HepG2 (cell line): ENCODE measurements at regions not wholly inside any gene's neighbourhood (a gene's known extent, or its start where the extent isn't known, plus 50 kb on each side); places are given as distances from the start of the nearest gene placed in this dataset.
A peak's percentile ranks its signal among the peaks of the same experiment; 100 is the strongest.
"Not testable (repeated sequence)": the region's sequence is repeated elsewhere in the genome, so short reads cannot be mapped to it uniquely, and the experiment has no call there.

Experiments
- ATAC-seq: fragments of 200-7000 bp; cut with Tn5 transposase; 3 replicates; pipeline ENCODE4 v1.9.1; 2020; ENCODE audit warnings: mild to moderate bottlenecking, moderate library complexity
- BruUV-seq: library from RNA; stranded (reverse); fragments of 400-500 nt; replicated peaks from 2 replicates; lab custom pipeline; 2021; lab: Mats Ljungman, UMichigan
- CTCF ChIA-PET: fragments of 300-600 bp; formaldehyde crosslinking; extraction: SDS; loops from one replicate; lab custom pipeline; 2021; ENCODE audit warnings: low total read pairs, inconsistent platforms, low intra/inter-chr PET ratio; lab: Yijun Ruan, JAX
- POLR2A ChIA-PET: fragments of 350-600 bp; sonication (Branson Sonifier 250); formaldehyde crosslinking; loops from one replicate; lab custom pipeline; 2020; ENCODE audit warnings: antibody characterized with exemption, inconsistent platforms; lab: Yijun Ruan, JAX
- DNase-seq: peaks from one replicate; pipeline ENCODE4 v3.0.0-alpha.2; 2015; ENCODE audit warnings: low spot score
- FAIRE-seq: peaks from 3 replicates; lab custom pipeline; 2011; peaks lifted over from hg19 to GRCh38; lab: Jason Lieb, UNC
- H2AFZ ChIP-seq: one replicate; pipeline ENCODE4 v1.6.1; 2011; ENCODE audit warnings: low read length, inconsistent platforms
- H3K27ac ChIP-seq: fragments of 300-600 bp; 3 replicates; pipeline ENCODE4 v1.8.0; 2011; ENCODE audit warnings: mixed run types, mild to moderate bottlenecking, mixed read lengths, low read length, inconsistent platforms; ENCODE audit not compliant: insufficient read depth; ENCODE audit errors: extremely low read length
- H3K27me3 ChIP-seq, 2 experiments: fragments of 200-600 bp in 1 of 2; 2 replicates in 1 of 2; 3 replicates in 1 of 2; pipeline versions ENCODE4 v1.6.0 to v1.8.0; 2011; ENCODE audit warnings: low read length in 2 of 2, mild to moderate bottlenecking in 2 of 2, moderate library complexity in 2 of 2, inconsistent platforms in 1 of 2; ENCODE audit not compliant: insufficient read depth in 2 of 2, control insufficient read depth in 1 of 2
- H3K36me3 ChIP-seq, 2 experiments: fragments of 200-600 bp in 1 of 2; replicated peaks in 1 of 2; 2 replicates in 1 of 2; 3 replicates in 1 of 2; pipeline versions ENCODE4 v1.5.1 to v1.8.0; 2011; ENCODE audit warnings: low read length in 2 of 2, inconsistent platforms in 1 of 2; ENCODE audit not compliant: insufficient read depth in 2 of 2, control insufficient read depth in 1 of 2
- H3K4me1 ChIP-seq: 2 replicates; pipeline ENCODE4 v1.5.1; 2012; ENCODE audit warnings: low read length, inconsistent platforms; ENCODE audit not compliant: insufficient read depth
- H3K4me2 ChIP-seq: 2 replicates; pipeline ENCODE4 v1.6.0; 2011; ENCODE audit warnings: low read depth, low read length, inconsistent platforms
- H3K4me3 ChIP-seq, 3 experiments: fragments of 200-600 bp in 1 of 3; sonication (generic), shearing (Covaris generic) in 1 of 3; replicated peaks in 1 of 3; 2 replicates each; pipeline ENCODE4 v1.5.1; 2011 to 2016; ENCODE audit warnings: low read length in 3 of 3, inconsistent platforms in 2 of 3, low read depth in 2 of 3, mild to moderate bottlenecking in 2 of 3, control low read depth in 1 of 3, mixed read lengths in 1 of 3; ENCODE audit not compliant: insufficient read depth in 1 of 3
- H3K79me2 ChIP-seq: one replicate; pipeline ENCODE4 v1.6.1; 2011; ENCODE audit warnings: low read length, inconsistent platforms; ENCODE audit not compliant: insufficient read depth
- H3K9ac ChIP-seq: 2 replicates; pipeline ENCODE4 v1.6.0; 2011; ENCODE audit warnings: mild to moderate bottlenecking, low read depth, low read length, inconsistent platforms; ENCODE audit not compliant: insufficient read depth
- H3K9me3 ChIP-seq: 2 replicates; pipeline ENCODE4 v1.5.1; 2012; ENCODE audit warnings: mild to moderate bottlenecking, low read length
- H4K20me1 ChIP-seq: 2 replicates; pipeline ENCODE4 v1.6.0; 2011; ENCODE audit warnings: inconsistent platforms, mild to moderate bottlenecking, low read length, moderate library complexity; ENCODE audit not compliant: insufficient read depth
- ARNT2 ChIP-seq: sonication (generic); formaldehyde crosslinking; IDR thresholded peaks from 2 replicates; pipeline ENCODE4 v1.8.0; 2022; ENCODE audit warnings: mild to moderate bottlenecking, low read depth, missing genetic modification reagents, moderate library complexity
- ATF7 ChIP-seq, 2 experiments: fragments of 450-650 bp in 1 of 2; sonication (generic) in 1 of 2; formaldehyde crosslinking in 1 of 2; IDR thresholded peaks; 2 replicates each; pipeline versions ENCODE4 v1.4.0 to v1.6.1; 2016 to 2020; ENCODE audit warnings: antibody characterized with exemption in 1 of 2, mild to moderate bottlenecking in 1 of 2, missing genetic modification reagents in 1 of 2
- CENPBD1 ChIP-seq: sonication (generic); formaldehyde crosslinking; IDR thresholded peaks from 2 replicates; pipeline ENCODE4 v1.8.0; 2022; ENCODE audit warnings: missing genetic modification reagents, low read depth, mild to moderate bottlenecking, borderline replicate concordance
- CREB1 ChIP-seq, 2 experiments: fragments of 450-650 bp in 1 of 2; IDR thresholded peaks; 2 replicates each; pipeline ENCODE4 v1.6.1; 2016 to 2017; ENCODE audit warnings: control low read depth in 1 of 2, mild to moderate bottlenecking in 1 of 2, missing compliant biosample characterization in 1 of 2, missing genetic modification characterization in 1 of 2
- CSRNP1 ChIP-seq: sonication (generic); formaldehyde crosslinking; IDR thresholded peaks from 2 replicates; pipeline ENCODE4 v1.8.1; 2023; ENCODE audit warnings: mild to moderate bottlenecking, missing genetic modification reagents
- DMTF1 ChIP-seq: sonication (generic); formaldehyde crosslinking; IDR thresholded peaks from 2 replicates; pipeline ENCODE4 v1.4.0; 2020; ENCODE audit warnings: mild to moderate bottlenecking, missing genetic modification reagents
- EED ChIP-seq: sonication (generic); formaldehyde crosslinking; IDR thresholded peaks from 2 replicates; pipeline ENCODE4 v1.5.0; 2020; ENCODE audit warnings: mild to moderate bottlenecking, missing genetic modification reagents
- JDP2 ChIP-seq: sonication (generic); formaldehyde crosslinking; IDR thresholded peaks from 2 replicates; pipeline ENCODE4 v1.8.1; 2022; ENCODE audit warnings: missing genetic modification reagents, borderline replicate concordance
- PITX1 ChIP-seq: sonication (generic); formaldehyde crosslinking; IDR thresholded peaks from 2 replicates; pipeline ENCODE4 v1.5.1; 2020; ENCODE audit warnings: mild to moderate bottlenecking, missing genetic modification reagents
- PREB ChIP-seq: sonication (generic); formaldehyde crosslinking; IDR thresholded peaks from 2 replicates; pipeline ENCODE4 v1.4.0; 2020; ENCODE audit warnings: missing genetic modification reagents
- SATB2 ChIP-seq: sonication (generic); formaldehyde crosslinking; IDR thresholded peaks from 2 replicates; pipeline ENCODE4 v1.5.0; 2020; ENCODE audit warnings: missing genetic modification reagents
- ZBTB42 ChIP-seq: sonication (generic); formaldehyde crosslinking; IDR thresholded peaks from 2 replicates; pipeline ENCODE4 v1.5.0; 2020; ENCODE audit warnings: mild to moderate bottlenecking, missing genetic modification reagents
- ZNF549 ChIP-seq: sonication (generic); formaldehyde crosslinking; IDR thresholded peaks from 2 replicates; pipeline ENCODE4 v1.5.0; 2020; ENCODE audit warnings: missing genetic modification reagents
- ZSCAN20 ChIP-seq: sonication (generic); formaldehyde crosslinking; IDR thresholded peaks from 2 replicates; pipeline ENCODE4 v1.4.0; 2020; ENCODE audit warnings: missing genetic modification reagents, mild to moderate bottlenecking, borderline replicate concordance
- ZSCAN22 ChIP-seq: sonication (generic); formaldehyde crosslinking; IDR thresholded peaks from 2 replicates; pipeline ENCODE4 v1.4.0; 2020; ENCODE audit warnings: mild to moderate bottlenecking, missing genetic modification reagents
- WGBS: methylation state at CpG from one replicate; pipeline ENCODE4 v1.1.6; 2017; ENCODE audit warnings: low lambda C conversion rate; 5-methylcytosine and 5-hydroxymethylcytosine counted together
- in situ Hi-C: cut with HindIII; loops from 2 replicates; pipeline ENCODE4 v1.10.0; 2017; ENCODE audit warnings: low pct_unique_long_range_greater_than_20kb; ENCODE audit not compliant: extremely low pct_ligation_motif_present
- intact Hi-C: fragments of 100-400 bp; cut with micrococcal nuclease; formaldehyde crosslinking; loops from one replicate; pipeline ENCODE4 v1.10.0; 2022; ENCODE audit not compliant: unreplicated experiment

GRCh38 chr6:170192101-170192500 lies 98.8 kb downstream of the DLL1 start:
- not testable (repeated sequence) for BruUV-seq, FAIRE-seq

GRCh38 chr6:170190046-170190445 lies 100.8 kb downstream of the DLL1 start:
- Histone ChIP-seq H3K4me2 (no peak overlapping the region), H3K36me3 (no peaks in the 10 kb centered on the region), H3K27me3 (peaks cover 20 to 68% of the 10 kb centered on the region in 2 experiments), H3K9me3 (no peaks in the 10 kb centered on the region), H3K9ac (no peak overlapping the region), H4K20me1 (no peaks in the 10 kb centered on the region), H3K27ac (no peak overlapping the region), H3K4me1 (no peaks in the 10 kb centered on the region), H3K4me3 (no peak overlapping the region), H2AFZ (no peak overlapping the region), H3K79me2 (no peaks in the 10 kb centered on the region)
- in situ Hi-C loops (no loop called here), intact Hi-C loops (no loop called here)
- BruUV-seq = no TSS peak
- ATAC-seq (no peak), DNase-seq (no peak), FAIRE-seq (no peak)
- POLR2A ChIA-PET = no interaction called here
- CTCF ChIA-PET = no interaction called here
- WGBS = 24% methylated on average over 5 of the region's 5 CpGs
- TF ChIP-seq JDP2 (CRISPR knock-in tag) (no peak), ZSCAN22 (CRISPR knock-in tag) (no peak), CENPBD1 (CRISPR knock-in tag) (no peak), PITX1 (CRISPR knock-in tag) (no peak), ARNT2 (CRISPR knock-in tag) (no peak), ZSCAN20 (CRISPR knock-in tag) (no peak), PREB (CRISPR knock-in tag) (no peak), DMTF1 (CRISPR knock-in tag) (no peak), SATB2 (CRISPR knock-in tag) (no peak), EED (CRISPR knock-in tag) (no peak), CSRNP1 (CRISPR knock-in tag) (no peak), ZBTB42 (no peak), ZNF549 (CRISPR knock-in tag) (no peak)

More at GRCh38 chr6:170192101-170192500, 98.8 kb downstream of the DLL1 start:
- H3K9ac ChIP-seq; ATAC-seq; H3K4me3 ChIP-seq; H3K79me2 ChIP-seq; H3K9me3 ChIP-seq; H3K4me1 ChIP-seq; H4K20me1 ChIP-seq; H3K27ac ChIP-seq; H2AFZ ChIP-seq; POLR2A ChIA-PET; H3K36me3 ChIP-seq; in situ Hi-C loops; H3K4me2 ChIP-seq; DNase-seq; CTCF ChIA-PET; intact Hi-C loops; TF ChIP-seq ATF7, CREB1 (CRISPR knock-in tag; IDR thresholded peaks at IDR 0.05): not testable (repeated sequence)
- H3K27me3 ChIP-seq = peaks cover 12 to 48% of the 10 kb centered on the region in 2 experiments
- TF ChIP-seq ATF7 (IDR thresholded peaks at IDR 0.05) (peak; percentile 99), CREB1 (IDR thresholded peaks at IDR 0.05) (peak; percentile 96)
- WGBS = 30% methylated on average over 6 of the region's 8 CpGs
